GM13977 (cell line): ENCODE measurements at regions not wholly inside any gene's neighbourhood (a gene's known extent, or its start where the extent isn't known, plus 50 kb on each side); places are given as distances from the start of the nearest gene placed in this dataset.

Experiments used
- DNase-seq: peaks from one replicate; pipeline ENCODE4 v3.0.0; 2012; ENCODE audit warnings: low spot score
- in situ Hi-C: fragments of 300-500 bp; cut with MboI; formaldehyde crosslinking; loops from one replicate; pipeline ENCODE4 v1.12.0; 2022; ENCODE audit warnings: low sequenced_read_pairs, low pct_unique_long_range_greater_than_20kb, mixed read lengths, inconsistent platforms; ENCODE audit not compliant: unreplicated experiment
- TF ChIP-seq, protein P1 (sequence below): IDR thresholded peaks from 2 replicates; pipeline ENCODE4 v1.5.1; 2012; ENCODE audit warnings: mild to moderate bottlenecking, control low read depth; ENCODE audit not compliant: insufficient read depth; ENCODE audit errors: extremely low read depth, missing control alignments

DNA sequence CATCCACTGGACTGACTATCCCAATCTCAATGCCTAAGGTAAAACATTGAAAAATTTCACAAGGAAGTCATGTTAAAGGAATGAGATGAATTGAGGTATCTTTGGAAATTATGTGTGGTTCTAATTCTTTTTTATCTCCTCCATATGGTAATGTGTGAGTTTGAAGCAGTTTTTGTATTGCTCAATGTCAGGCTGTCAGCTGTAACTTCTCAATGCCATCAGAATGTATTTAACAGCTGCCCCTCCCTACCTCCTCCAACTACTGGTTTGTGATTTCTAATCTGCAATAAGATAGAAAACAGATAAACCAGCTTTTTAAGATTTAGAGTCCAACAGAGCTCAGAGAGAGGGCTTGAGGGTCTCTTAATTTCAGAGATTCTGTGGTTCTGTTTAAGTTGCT, 1005.8 kb upstream of the ADGRB3 start:
- in situ Hi-C loops: no loop called here
- TF ChIP-seq, protein P1, sequence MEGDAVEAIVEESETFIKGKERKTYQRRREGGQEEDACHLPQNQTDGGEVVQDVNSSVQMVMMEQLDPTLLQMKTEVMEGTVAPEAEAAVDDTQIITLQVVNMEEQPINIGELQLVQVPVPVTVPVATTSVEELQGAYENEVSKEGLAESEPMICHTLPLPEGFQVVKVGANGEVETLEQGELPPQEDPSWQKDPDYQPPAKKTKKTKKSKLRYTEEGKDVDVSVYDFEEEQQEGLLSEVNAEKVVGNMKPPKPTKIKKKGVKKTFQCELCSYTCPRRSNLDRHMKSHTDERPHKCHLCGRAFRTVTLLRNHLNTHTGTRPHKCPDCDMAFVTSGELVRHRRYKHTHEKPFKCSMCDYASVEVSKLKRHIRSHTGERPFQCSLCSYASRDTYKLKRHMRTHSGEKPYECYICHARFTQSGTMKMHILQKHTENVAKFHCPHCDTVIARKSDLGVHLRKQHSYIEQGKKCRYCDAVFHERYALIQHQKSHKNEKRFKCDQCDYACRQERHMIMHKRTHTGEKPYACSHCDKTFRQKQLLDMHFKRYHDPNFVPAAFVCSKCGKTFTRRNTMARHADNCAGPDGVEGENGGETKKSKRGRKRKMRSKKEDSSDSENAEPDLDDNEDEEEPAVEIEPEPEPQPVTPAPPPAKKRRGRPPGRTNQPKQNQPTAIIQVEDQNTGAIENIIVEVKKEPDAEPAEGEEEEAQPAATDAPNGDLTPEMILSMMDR: no peak
- DNase-seq: no peak

DNA sequence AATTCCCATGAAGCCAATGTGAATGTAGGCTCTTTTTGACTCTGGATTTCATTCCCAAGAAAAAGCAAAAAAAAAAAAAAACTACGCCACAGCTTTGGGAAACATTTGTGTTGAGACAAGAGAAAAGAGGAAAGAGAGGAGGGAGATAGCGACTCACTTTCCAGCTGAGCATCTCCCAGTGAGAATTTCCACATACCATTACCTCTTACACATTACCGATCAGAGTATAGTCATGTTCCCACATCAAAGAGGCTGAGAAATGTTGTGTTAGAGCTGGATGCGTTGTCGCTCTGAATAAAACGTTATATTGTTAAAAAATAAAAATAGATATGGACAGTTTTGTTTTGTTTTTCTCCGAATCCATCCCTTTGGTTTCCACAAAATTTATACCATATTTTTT, 1019.3 kb upstream of the ADGRB3 start:
- in situ Hi-C loops: no loop called here
- DNase-seq: no peak
- TF ChIP-seq, protein P1: no peak

DNA sequence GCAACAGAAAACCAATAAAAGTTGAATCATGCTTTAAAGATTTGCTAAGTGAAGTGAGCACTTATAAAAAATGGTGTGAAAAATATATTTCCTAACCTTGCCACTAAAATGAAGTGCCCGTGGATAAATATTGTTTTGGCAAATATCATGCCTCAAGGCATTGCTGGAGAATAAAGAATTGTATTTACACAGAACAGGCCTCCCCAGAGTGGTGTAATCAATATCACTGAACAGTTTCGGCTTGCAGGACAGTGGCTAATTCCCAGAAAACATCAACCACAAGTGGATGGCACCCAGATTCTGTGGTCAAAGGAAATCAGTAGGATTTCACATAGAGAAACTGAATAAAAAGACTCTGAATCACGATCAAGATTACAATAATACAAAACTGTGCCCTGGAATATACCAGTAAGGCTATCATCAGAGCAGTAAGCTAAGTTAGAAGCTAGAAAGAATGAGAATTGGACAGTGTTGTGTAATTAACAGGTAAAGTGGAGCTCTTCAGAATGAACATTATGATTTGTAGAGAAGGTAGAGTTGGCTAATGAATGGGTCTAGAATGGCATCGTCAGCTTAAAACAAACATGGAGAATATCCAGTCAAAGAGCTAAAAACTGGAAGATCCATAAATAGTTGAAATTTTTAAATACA, 1026.9 kb upstream of the ADGRB3 start:
- DNase-seq: no peak
- TF ChIP-seq, protein P1: no peak
- in situ Hi-C loops: no loop called here

DNA sequence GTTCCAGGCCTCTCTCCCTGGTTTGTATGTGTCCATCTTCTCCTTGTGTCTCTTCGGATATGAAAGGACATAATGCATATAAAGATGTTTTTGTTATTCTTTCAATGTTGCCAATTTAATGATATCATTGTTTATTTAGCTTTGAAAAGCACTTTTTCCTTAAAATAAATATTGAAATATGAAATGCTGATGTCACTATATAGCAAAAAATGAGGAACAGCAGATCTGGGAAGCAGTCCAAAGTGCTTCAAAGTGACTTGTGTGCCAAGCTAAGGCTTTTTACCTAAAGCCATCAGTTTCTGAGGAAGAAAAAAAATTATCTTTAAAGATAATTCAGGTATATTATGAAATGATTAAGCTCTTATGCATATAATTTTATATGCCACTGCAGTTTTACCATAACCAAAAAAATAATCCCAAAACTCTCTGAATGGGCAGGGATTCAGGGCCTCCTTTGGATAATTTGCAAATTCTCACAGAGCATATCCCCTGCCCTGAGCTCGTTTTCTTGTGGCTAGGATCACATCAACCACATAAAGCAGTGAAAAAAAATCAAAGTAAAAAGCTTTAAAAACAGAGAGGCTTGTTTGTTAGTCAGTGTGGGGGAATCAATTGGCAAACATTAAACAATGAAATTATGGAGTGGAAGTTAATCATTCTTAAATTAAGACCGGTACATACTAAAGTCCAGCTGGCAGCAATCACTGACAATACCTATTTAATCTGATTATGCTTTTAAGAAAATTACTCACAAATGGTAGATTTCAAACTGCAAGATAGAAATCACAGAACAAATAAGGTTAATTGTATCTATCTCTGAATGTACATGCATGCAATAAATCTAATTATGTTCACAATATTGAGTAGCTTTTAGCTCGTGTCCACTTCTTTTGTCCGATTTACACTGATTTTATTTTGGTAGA, 1027.9 kb upstream of the ADGRB3 start:
- in situ Hi-C loops: no loop called here
- DNase-seq: no peak
- TF ChIP-seq, protein P1: no peak

DNA sequence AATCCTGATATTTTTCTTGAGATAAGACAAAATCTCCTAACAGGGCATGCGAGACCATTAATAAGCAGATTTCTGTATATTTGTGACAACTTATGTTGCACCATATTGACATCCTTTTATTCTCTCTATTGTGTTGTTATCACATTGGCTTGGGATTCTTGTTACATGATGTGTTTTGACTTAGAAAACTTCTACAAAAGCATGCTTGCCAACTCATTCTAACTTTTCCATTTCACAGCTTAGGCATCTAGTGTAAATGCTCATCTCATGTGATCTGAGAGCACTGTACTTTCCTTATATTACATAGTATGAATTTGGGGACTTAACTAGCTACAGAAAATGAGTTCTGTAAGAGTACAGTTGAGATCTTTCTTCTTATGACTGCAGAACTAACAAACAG, 1040.7 kb upstream of the ADGRB3 start:
- DNase-seq: no peak
- TF ChIP-seq, protein P1: no peak
- in situ Hi-C loops: no loop called here

DNA sequence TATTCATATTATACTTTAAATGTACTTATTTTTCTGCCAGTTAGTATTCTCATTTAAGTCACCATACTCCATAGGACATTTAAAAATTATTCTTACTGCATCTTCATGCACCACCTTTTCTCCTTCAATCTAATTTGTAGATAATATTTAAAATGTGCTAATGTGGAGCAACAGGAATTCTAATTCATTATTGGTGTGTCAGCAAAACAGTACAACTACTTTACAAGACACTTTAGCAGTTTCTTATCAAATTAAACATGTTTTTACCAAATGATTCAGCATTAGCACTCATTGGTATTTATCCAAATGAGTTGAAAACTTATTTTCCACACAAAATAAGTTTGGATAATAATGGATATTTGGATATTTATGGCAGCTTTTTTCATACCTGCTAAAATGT, 1041.8 kb upstream of the ADGRB3 start:
- in situ Hi-C loops: no loop called here
- no peak for DNase-seq
- TF ChIP-seq, protein P1: no peak
